Panc1 (cell line): ENCODE measurements at regions not wholly inside any gene's neighbourhood (a gene's known extent, or its start where the extent isn't known, plus 50 kb on each side); places are given as distances from the start of the nearest gene placed in this dataset.

Source experiments
- CTCF ChIP-seq: fragments of 450-650 bp; IDR thresholded peaks from 2 replicates; pipeline ENCODE4 v1.5.1; 2017; ENCODE audit warnings: mild to moderate bottlenecking
- POLR2AphosphoS5 ChIP-seq: IDR thresholded peaks from 2 replicates; pipeline ENCODE4 v1.6.1; 2012; ENCODE audit warnings: mild to moderate bottlenecking, low read depth, low read length, moderate library complexity
- REST ChIP-seq, 2 experiments: IDR thresholded peaks; 2 replicates each; pipeline ENCODE4 v1.6.1; 2011 to 2012; ENCODE audit warnings: low read depth in 2 of 2, control low read depth in 1 of 2, low read length in 1 of 2, mild to moderate bottlenecking in 1 of 2, moderate library complexity in 1 of 2; ENCODE audit not compliant: insufficient read depth in 1 of 2
- TCF7L2 ChIP-seq: IDR thresholded peaks from 2 replicates; pipeline ENCODE4 v1.6.1; 2011; ENCODE audit warnings: mild to moderate bottlenecking, low read depth, low read length, inconsistent platforms

- no peak for TF ChIP-seq CTCF
- TF ChIP-seq POLR2AphosphoS5: no peak
- no peak for TF ChIP-seq REST (IDR thresholded peaks at IDR 0.05; ENCODE audit: insufficient read depth in 1 of 2, low read depth in 2 of 2, low read length in 1 of 2)
- no peak for TF ChIP-seq TCF7L2
Observed at GRCh38 chr2:129135017-129135416, 816.3 kb upstream of the HS6ST1 start.
